Psoas muscle (tissue), 7 donors: ENCODE measurements at regions not wholly inside any gene's neighbourhood (a gene's known extent, or its start where the extent isn't known, plus 50 kb on each side); places are given as distances from the start of the nearest gene placed in this dataset.

Source experiments
- ATAC-seq, 4 donors: fragments of 200-7000 bp; cut with Tn5 transposase; one replicate each; pipeline ENCODE4 v1.9.1; 2020; ENCODE audit warnings: moderate library complexity in 3 of 4, mild to moderate bottlenecking in 2 of 4
- DNase-seq, 2 donors: peaks; one replicate each; pipeline ENCODE4 v3.0.0-alpha.2; 2020
- H3K27ac ChIP-seq: fragments of 200-600 bp; one replicate; pipeline ENCODE4 v1.8.0; 2022
- H3K27me3 ChIP-seq, 3 donors: fragments of 200-600 bp in 1 of 3; one replicate each; pipeline versions ENCODE4 v1.6.1 to v1.8.0; 2013 to 2022; ENCODE audit warnings: low read length in 2 of 3, mild to moderate bottlenecking in 2 of 3, moderate library complexity in 1 of 3; ENCODE audit not compliant: insufficient read depth in 3 of 3
- H3K36me3 ChIP-seq, 2 donors: fragments of 200-600 bp in 1 of 2; one replicate each; pipeline versions ENCODE4 v1.6.1 to v1.8.0; 2013 to 2022; ENCODE audit warnings: low read depth in 1 of 2, mild to moderate bottlenecking in 1 of 2, moderate library complexity in 1 of 2; ENCODE audit not compliant: insufficient read depth in 1 of 2
- H3K4me1 ChIP-seq: fragments of 200-600 bp; one replicate; pipeline ENCODE4 v1.8.0; 2022
- H3K4me3 ChIP-seq: fragments of 200-600 bp; one replicate; pipeline ENCODE4 v1.8.0; 2022; ENCODE audit warnings: mild to moderate bottlenecking
- H3K9me3 ChIP-seq: fragments of 200-600 bp; one replicate; pipeline ENCODE4 v1.8.0; 2022
- WGBS, 3 donors: extraction: QIAGEN DNeasy Blood & Tissue Kit; methylation state at CpG; one replicate each; pipeline versions ENCODE4 v1.1.6 to v1.1.7; 2013; 5-methylcytosine and 5-hydroxymethylcytosine counted together
- intact Hi-C, 2 donors: fragments of 100-400 bp; cut with DNase I; formaldehyde crosslinking; loops; one replicate each; pipeline versions ENCODE4 v1.11.0 to v1.14.2; 2022
- TF ChIP-seq, protein P1 (sequence below): fragments of 200-600 bp; IDR thresholded peaks from one replicate; pipeline ENCODE4 v1.8.0; 2022; ENCODE audit warnings: antibody characterized with exemption
- donor health status: healthy with polysubstance abuse.
- donor health status: DM: no; HTN: no; CAD: no; lungs with moderate emphysema.
- donor health status: Bipolar disorder and iron deficiency.
- donor health status: healthy.
- donor health status: DM: yes; HTN: yes; CAD: no.
- donor health status: DM: no; HTN: no; CAD: no.
- donor health status: DM: yes; HTN: yes; CAD: no.

DNA sequence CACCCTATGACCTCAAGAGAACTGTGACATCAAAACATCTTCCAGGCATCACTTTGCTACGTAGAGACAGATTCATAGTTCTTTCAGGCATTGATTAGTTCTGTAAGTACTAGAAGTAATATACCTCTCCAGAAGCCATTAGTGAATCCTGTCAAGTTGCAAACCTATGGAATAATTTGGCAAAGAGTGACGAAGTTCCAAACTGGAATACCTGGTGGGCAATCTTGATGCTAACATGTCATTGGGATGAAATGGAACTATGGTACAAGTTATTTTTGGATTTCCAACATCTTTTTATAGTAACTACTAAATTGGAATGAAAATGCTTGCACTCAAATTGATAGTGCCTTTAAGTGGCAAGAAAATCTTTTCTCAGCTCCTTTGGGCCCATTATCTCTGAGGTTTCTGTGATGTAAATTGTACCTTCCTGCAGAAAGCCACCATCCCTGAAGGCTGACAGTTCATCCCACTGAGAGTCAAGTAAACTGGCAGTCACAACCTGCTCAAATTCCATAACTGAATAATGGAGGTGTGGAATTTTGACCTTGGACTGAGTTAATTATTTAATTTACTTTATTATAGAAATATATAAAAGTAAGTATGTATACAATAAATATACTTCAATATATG, 435.5 kb downstream of the DTWD2 start:
- no peaks in the 10 kb centered on the region for H3K9me3 ChIP-seq
- no peaks in the 10 kb centered on the region for H3K36me3 ChIP-seq
- intact Hi-C loops, result no loop called here
- H3K4me3 ChIP-seq, result no peak overlapping the region
- 86 to 93% (median 86%) methylated on average over 2 of the region's 2 CpGs for WGBS, 3 donors
- TF ChIP-seq, protein P1, sequence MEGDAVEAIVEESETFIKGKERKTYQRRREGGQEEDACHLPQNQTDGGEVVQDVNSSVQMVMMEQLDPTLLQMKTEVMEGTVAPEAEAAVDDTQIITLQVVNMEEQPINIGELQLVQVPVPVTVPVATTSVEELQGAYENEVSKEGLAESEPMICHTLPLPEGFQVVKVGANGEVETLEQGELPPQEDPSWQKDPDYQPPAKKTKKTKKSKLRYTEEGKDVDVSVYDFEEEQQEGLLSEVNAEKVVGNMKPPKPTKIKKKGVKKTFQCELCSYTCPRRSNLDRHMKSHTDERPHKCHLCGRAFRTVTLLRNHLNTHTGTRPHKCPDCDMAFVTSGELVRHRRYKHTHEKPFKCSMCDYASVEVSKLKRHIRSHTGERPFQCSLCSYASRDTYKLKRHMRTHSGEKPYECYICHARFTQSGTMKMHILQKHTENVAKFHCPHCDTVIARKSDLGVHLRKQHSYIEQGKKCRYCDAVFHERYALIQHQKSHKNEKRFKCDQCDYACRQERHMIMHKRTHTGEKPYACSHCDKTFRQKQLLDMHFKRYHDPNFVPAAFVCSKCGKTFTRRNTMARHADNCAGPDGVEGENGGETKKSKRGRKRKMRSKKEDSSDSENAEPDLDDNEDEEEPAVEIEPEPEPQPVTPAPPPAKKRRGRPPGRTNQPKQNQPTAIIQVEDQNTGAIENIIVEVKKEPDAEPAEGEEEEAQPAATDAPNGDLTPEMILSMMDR, result no peak
- ATAC-seq, result no peak
- no peak for DNase-seq
- no peaks in the 10 kb centered on the region for H3K4me1 ChIP-seq
- H3K27me3 ChIP-seq, result peaks cover 0 to 2% (median 0%) of the 10 kb centered on the region in 3 donors
- no peak overlapping the region for H3K27ac ChIP-seq

GRCh38 chr5:118552146-118552545, 436.2 kb downstream of the DTWD2 start:
- WGBS, 3 donors, result 81 to 89% (median 83%) methylated on average over 2 of the region's 2 CpGs
- H3K4me3 ChIP-seq, result no peak overlapping the region
- TF ChIP-seq, protein P1, result no peak
- no peaks in the 10 kb centered on the region for H3K4me1 ChIP-seq
- H3K27ac ChIP-seq, result no peak overlapping the region
- intact Hi-C loops, result no loop called here
- no peaks in the 10 kb centered on the region for H3K36me3 ChIP-seq
- peaks cover 0 to 2% (median 0%) of the 10 kb centered on the region in 3 donors for H3K27me3 ChIP-seq
- ATAC-seq (no peak), DNase-seq (no peak)
- H3K9me3 ChIP-seq, result no peaks in the 10 kb centered on the region

DNA sequence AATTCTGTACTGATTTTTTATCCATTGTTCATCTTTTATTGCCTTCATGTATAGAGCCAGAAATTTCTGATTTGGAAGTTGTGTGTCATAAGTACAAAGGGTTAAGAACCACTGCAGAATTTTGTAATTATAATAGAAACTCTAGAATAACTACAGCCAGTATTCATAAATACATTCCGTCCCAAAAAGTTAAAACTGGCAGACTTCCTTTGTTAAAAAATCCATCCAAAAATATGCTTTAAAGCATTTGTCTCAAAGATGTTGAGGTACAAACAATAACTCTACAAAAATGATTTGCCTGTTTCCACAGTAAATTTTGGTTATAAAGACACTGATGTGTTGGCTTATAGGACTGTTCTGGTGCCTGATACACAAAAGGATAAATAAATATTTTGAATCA, 436.6 kb downstream of the DTWD2 start:
- Histone ChIP-seq H3K27me3 (peaks cover 0 to 2% (median 0%) of the 10 kb centered on the region in 3 donors), H3K27ac (no peak overlapping the region), H3K4me1 (no peaks in the 10 kb centered on the region), H3K9me3 (no peaks in the 10 kb centered on the region), H3K36me3 (no peaks in the 10 kb centered on the region), H3K4me3 (no peak overlapping the region)
- TF ChIP-seq, protein P1, result no peak
- intact Hi-C loops, result no loop called here
- 20 to 28% (median 27%) methylated on average over 1 of the region's 1 CpG for WGBS, 3 donors
- DNase-seq (no peak), ATAC-seq (no peak)

- DNase-seq (no peak), ATAC-seq (no peak)
- Histone ChIP-seq H3K27ac (no peak overlapping the region), H3K4me1 (no peaks in the 10 kb centered on the region), H3K9me3 (no peaks in the 10 kb centered on the region), H3K36me3 (no peaks in the 10 kb centered on the region), H3K27me3 (peaks cover 0 to 2% (median 0%) of the 10 kb centered on the region in 3 donors), H3K4me3 (no peak overlapping the region)
- TF ChIP-seq, protein P1, result no peak
- intact Hi-C loops, result no loop called here
Observed at GRCh38 chr5:118551031-118551430, 437.3 kb downstream of the DTWD2 start.
